DOHH2 (cell line): ENCODE measurements at regions not wholly inside any gene's neighbourhood (a gene's known extent, or its start where the extent isn't known, plus 50 kb on each side); places are given as distances from the start of the nearest gene placed in this dataset.

ENCODE experiments used
- H3F3A ChIP-seq: fragments of 200-600 bp; sonication (generic), shearing (Covaris generic); 2 replicates; pipeline ENCODE4 v1.6.0; 2016; ENCODE audit warnings: antibody characterized with exemption, mild to moderate bottlenecking; ENCODE audit not compliant: control insufficient read depth, insufficient read depth
- H3K27ac ChIP-seq: fragments of 200-600 bp; sonication (generic); 2 replicates; pipeline ENCODE4 v1.5.1; 2014; ENCODE audit warnings: low read depth, mild to moderate bottlenecking, low read length, moderate library complexity
- H3K27me3 ChIP-seq: fragments of 200-600 bp; sonication (generic); 2 replicates; pipeline ENCODE4 v1.6.1; 2014; ENCODE audit warnings: mild to moderate bottlenecking, low read length, mixed read lengths; ENCODE audit not compliant: control insufficient read depth
- H3K36me3 ChIP-seq: fragments of 200-600 bp; sonication (generic); 2 replicates; pipeline ENCODE4 v1.6.1; 2014; ENCODE audit warnings: mild to moderate bottlenecking, low read length, moderate library complexity, mixed read lengths; ENCODE audit not compliant: control insufficient read depth
- H3K4me1 ChIP-seq: fragments of 200-600 bp; sonication (generic); 2 replicates; pipeline ENCODE4 v1.6.1; 2014; ENCODE audit warnings: mild to moderate bottlenecking, low read length, mixed read lengths; ENCODE audit not compliant: control insufficient read depth
- H3K4me2 ChIP-seq: fragments of 200-600 bp; sonication (generic); 2 replicates; pipeline ENCODE4 v1.6.0; 2014; ENCODE audit warnings: mild to moderate bottlenecking, low read length, moderate library complexity
- H3K4me3 ChIP-seq: fragments of 200-600 bp; sonication (generic); 2 replicates; pipeline ENCODE4 v1.5.1; 2014; ENCODE audit warnings: mild to moderate bottlenecking, low read length, mixed read lengths
- H3K79me2 ChIP-seq: fragments of 200-600 bp; sonication (generic); 2 replicates; pipeline ENCODE4 v1.6.1; 2014; ENCODE audit warnings: mild to moderate bottlenecking, low read length, mixed read lengths; ENCODE audit not compliant: control insufficient read depth
- H3K9me2 ChIP-seq: fragments of 200-600 bp; sonication (generic); replicated peaks from 2 replicates; pipeline ENCODE4 v1.6.1; 2014; ENCODE audit warnings: mild to moderate bottlenecking, low read length, mixed read lengths; ENCODE audit not compliant: control insufficient read depth
- H3K9me3 ChIP-seq: fragments of 200-600 bp; sonication (generic); 2 replicates; pipeline ENCODE4 v1.6.1; 2014; ENCODE audit warnings: antibody characterized with exemption, low read length, mixed read lengths; ENCODE audit not compliant: control insufficient read depth, insufficient read depth
- H4K20me1 ChIP-seq: fragments of 200-600 bp; sonication (generic); 2 replicates; pipeline ENCODE4 v1.6.0; 2014; ENCODE audit warnings: low read depth, mild to moderate bottlenecking, antibody characterized with exemption, low read length, moderate library complexity; ENCODE audit not compliant: control insufficient read depth, insufficient read depth
- EZH2phosphoT487 ChIP-seq: fragments of 200-600 bp; sonication (generic); IDR thresholded peaks from 2 replicates; pipeline ENCODE4 v1.6.1; 2017; ENCODE audit warnings: borderline replicate concordance, mild to moderate bottlenecking, antibody characterized with exemption, low read length, moderate library complexity, mixed read lengths
- TF ChIP-seq, protein P1 (sequence below): fragments of 200-600 bp; sonication (generic); IDR thresholded peaks from one replicate; pipeline ENCODE4 v1.5.1; 2014; ENCODE audit warnings: antibody characterized with exemption, mild to moderate bottlenecking, low read depth, low read length; ENCODE audit not compliant: poor library complexity, severe bottlenecking

DNA sequence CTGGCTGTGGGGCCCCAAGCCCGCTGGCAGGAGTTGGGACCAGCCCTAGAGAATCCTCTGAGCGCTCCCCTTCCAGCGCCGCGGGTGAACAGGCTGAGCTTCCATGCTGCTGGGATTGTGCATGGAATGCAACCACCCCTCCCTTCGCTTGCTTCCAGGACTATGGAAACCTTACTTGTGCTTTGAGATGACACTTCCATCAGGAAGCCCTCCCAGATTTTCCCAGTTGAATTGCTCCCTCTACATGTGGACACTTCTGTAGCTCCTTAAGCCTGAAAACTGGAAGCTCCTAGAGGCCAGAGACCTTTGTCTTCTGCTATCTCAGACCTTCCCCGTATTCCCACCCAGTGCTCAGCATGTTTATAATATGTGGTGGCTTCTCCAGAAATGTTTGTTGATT is 213.2 kb upstream of the RPL38 start:
- no peak for TF ChIP-seq EZH2phosphoT487
- TF ChIP-seq, protein P1, sequence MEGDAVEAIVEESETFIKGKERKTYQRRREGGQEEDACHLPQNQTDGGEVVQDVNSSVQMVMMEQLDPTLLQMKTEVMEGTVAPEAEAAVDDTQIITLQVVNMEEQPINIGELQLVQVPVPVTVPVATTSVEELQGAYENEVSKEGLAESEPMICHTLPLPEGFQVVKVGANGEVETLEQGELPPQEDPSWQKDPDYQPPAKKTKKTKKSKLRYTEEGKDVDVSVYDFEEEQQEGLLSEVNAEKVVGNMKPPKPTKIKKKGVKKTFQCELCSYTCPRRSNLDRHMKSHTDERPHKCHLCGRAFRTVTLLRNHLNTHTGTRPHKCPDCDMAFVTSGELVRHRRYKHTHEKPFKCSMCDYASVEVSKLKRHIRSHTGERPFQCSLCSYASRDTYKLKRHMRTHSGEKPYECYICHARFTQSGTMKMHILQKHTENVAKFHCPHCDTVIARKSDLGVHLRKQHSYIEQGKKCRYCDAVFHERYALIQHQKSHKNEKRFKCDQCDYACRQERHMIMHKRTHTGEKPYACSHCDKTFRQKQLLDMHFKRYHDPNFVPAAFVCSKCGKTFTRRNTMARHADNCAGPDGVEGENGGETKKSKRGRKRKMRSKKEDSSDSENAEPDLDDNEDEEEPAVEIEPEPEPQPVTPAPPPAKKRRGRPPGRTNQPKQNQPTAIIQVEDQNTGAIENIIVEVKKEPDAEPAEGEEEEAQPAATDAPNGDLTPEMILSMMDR = no peak
- no peak overlapping the region for H3K27ac ChIP-seq
- H3K4me1 ChIP-seq = no peaks in the 10 kb centered on the region
- no peaks in the 10 kb centered on the region for H3K36me3 ChIP-seq
- no peaks in the 10 kb centered on the region for H3K27me3 ChIP-seq
- H4K20me1 ChIP-seq = no peaks in the 10 kb centered on the region
- no peak overlapping the region for H3K4me3 ChIP-seq
- H3K9me2 ChIP-seq = no peaks in the 10 kb centered on the region
- H3K9me3 ChIP-seq = no peaks in the 10 kb centered on the region
- H3F3A ChIP-seq = no peaks in the 10 kb centered on the region
- no peak overlapping the region for H3K4me2 ChIP-seq
- H3K79me2 ChIP-seq = no peaks in the 10 kb centered on the region

DNA sequence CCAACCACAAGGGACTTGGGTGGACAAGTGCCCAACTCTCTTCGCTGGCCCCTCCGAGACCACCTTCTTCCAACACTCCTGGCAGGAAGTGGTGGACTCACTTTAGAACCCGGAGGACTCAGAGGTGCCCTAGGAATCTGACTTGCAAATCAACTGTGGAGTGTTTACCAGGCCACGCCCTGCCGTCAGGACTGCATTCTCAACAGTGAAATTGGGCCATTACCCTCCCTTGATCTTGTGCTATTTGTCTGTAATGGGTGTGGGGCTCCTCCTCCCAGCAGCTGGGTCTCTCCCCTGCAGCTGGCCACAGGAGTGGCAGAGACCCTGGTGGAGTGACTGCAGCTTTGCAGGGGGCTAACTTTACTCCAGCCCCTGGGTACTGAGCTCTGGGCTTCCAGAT is 212.2 kb upstream of the RPL38 start:
- Histone ChIP-seq H3K36me3 (no peaks in the 10 kb centered on the region), H3K4me2 (no peak overlapping the region), H3F3A (no peaks in the 10 kb centered on the region), H3K27me3 (no peaks in the 10 kb centered on the region), H3K79me2 (no peaks in the 10 kb centered on the region), H3K4me1 (no peaks in the 10 kb centered on the region), H4K20me1 (no peaks in the 10 kb centered on the region), H3K9me3 (no peaks in the 10 kb centered on the region), H3K9me2 (no peaks in the 10 kb centered on the region), H3K27ac (no peak overlapping the region), H3K4me3 (no peak overlapping the region)
- no peak for TF ChIP-seq EZH2phosphoT487
- TF ChIP-seq, protein P1 = no peak

DNA sequence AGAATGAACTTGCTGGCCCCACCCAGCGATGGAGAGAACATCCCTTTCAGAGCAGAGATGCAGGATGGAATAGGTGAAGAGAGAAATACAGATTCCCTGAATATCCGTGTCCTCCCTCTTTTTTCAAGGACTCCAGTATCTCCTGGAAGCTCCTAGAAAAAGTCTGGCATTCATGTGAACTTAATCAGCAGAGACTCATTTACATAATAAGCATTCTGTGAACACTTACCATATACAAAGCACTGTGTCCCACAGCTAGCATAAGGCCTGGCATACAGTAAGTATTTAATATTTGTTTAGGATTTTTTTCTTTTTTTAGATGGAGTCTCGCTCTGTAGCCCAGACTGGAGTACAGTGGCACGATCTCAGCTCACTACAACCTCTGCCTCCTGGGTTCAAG is 208.5 kb upstream of the RPL38 start:
- Histone ChIP-seq H3K9me2 (no peaks in the 10 kb centered on the region), H3K36me3 (no peaks in the 10 kb centered on the region), H3K4me3 (no peak overlapping the region), H3K79me2 (no peaks in the 10 kb centered on the region), H3K4me2 (no peak overlapping the region), H3K9me3 (no peaks in the 10 kb centered on the region), H3K27me3 (no peaks in the 10 kb centered on the region), H3F3A (no peaks in the 10 kb centered on the region), H3K27ac (no peak overlapping the region), H4K20me1 (no peaks in the 10 kb centered on the region), H3K4me1 (no peaks in the 10 kb centered on the region)
- TF ChIP-seq EZH2phosphoT487 = no peak
- TF ChIP-seq, protein P1 = no peak

DNA sequence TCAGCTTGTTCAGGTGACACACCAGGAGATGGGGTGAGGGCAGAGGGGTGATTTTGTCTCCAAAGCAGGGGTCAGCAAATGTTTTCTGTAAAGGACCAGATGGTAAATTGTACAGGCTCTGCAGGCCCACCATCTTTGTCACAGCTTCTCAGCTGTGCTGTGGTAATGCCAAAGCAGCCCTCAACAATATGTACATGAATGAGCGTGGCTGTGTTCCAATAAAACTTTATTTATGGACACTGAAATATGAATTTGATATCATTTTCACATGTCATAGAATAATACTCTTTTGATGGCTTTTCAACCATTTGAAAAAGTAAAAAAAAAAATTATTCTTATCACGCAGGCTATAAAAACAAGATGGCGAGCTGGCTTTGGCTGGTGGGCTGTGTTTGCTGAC is 206.4 kb upstream of the RPL38 start:
- TF ChIP-seq, protein P1 = no peak
- Histone ChIP-seq H3K36me3 (no peaks in the 10 kb centered on the region), H3K27me3 (no peaks in the 10 kb centered on the region), H3F3A (no peaks in the 10 kb centered on the region), H3K9me2 (no peaks in the 10 kb centered on the region), H3K4me2 (no peak overlapping the region), H3K4me1 (no peaks in the 10 kb centered on the region), H4K20me1 (no peaks in the 10 kb centered on the region), H3K27ac (no peak overlapping the region), H3K4me3 (no peak overlapping the region), H3K79me2 (no peaks in the 10 kb centered on the region), H3K9me3 (no peaks in the 10 kb centered on the region)
